ENCODE measurements at regions not wholly inside any gene's neighbourhood (a gene's known extent, or its start where the extent isn't known, plus 50 kb on each side); places are given as distances from the start of the nearest gene placed in this dataset.
"Not testable (repeated sequence)": the region's sequence is repeated elsewhere in the genome, so short reads cannot be mapped to it uniquely, and the experiment has no call there.

GRCh38 chr5:118466418-118466817, 521.9 kb downstream of the DTWD2 start:
- DNase-seq: no peak

- not testable (repeated sequence) for DNase-seq
These were observed 526.1 kb downstream of the DTWD2 start for GRCh38 chr5:118462276-118462675.

- no peak for DNase-seq
These were observed 526.9 kb downstream of the DTWD2 start for GRCh38 chr5:118461436-118461835.

GRCh38 chr5:118459490-118459889, 528.9 kb downstream of the DTWD2 start:
- DNase-seq: no peak

GRCh38 chr5:118456085-118456484, 532.3 kb downstream of the DTWD2 start:
- DNase-seq: no peak

- no peak for DNase-seq
These were observed 536.6 kb downstream of the DTWD2 start for GRCh38 chr5:118451697-118452247.

GRCh38 chr5:118450554-118451332, 537.6 kb downstream of the DTWD2 start:
- DNase-seq: peak in 1 of 2 experiments; percentile 2

GRCh38 chr5:118447350-118447749, 541.0 kb downstream of the DTWD2 start:
- no peak for DNase-seq

- DNase-seq: peak in 1 of 2 experiments; percentile 4
These were observed 546.4 kb downstream of the DTWD2 start for GRCh38 chr5:118441956-118442355.

GRCh38 chr5:118441034-118441433, 547.3 kb downstream of the DTWD2 start:
- DNase-seq: no peak

- no peak for DNase-seq
These were observed 547.9 kb downstream of the DTWD2 start for GRCh38 chr5:118440496-118440895.

- DNase-seq: peak in 1 of 2 experiments; percentile 47
These were observed 548.5 kb downstream of the DTWD2 start for GRCh38 chr5:118439831-118440230.

- no peak for DNase-seq
These were observed 553.2 kb downstream of the DTWD2 start for GRCh38 chr5:118435131-118435530.

- DNase-seq: no peak
These were observed 553.8 kb downstream of the DTWD2 start for GRCh38 chr5:118434522-118434921.

- DNase-seq: no peak
These were observed 558.3 kb downstream of the DTWD2 start for GRCh38 chr5:118430076-118430475.

GRCh38 chr5:118407958-118408357, 580.4 kb downstream of the DTWD2 start:
- peak; percentile 21 to 85 for DNase-seq

- peak in 1 of 2 experiments; percentile 48 for DNase-seq
These were observed 582.7 kb downstream of the DTWD2 start for GRCh38 chr5:118405650-118406061.

GRCh38 chr5:118397236-118397635, 591.1 kb downstream of the DTWD2 start:
- no peak for DNase-seq

- DNase-seq: peak; percentile 65 to 80
These were observed 595.9 kb downstream of the DTWD2 start for GRCh38 chr5:118392491-118392890.

- not testable (repeated sequence) for DNase-seq
These were observed 605.4 kb downstream of the DTWD2 start for GRCh38 chr5:118382931-118383330.

GRCh38 chr5:118379470-118379869, 608.9 kb downstream of the DTWD2 start:
- DNase-seq: peak in 1 of 2 experiments; percentile 53

- no peak for DNase-seq
These were observed 609.4 kb downstream of the DTWD2 start for GRCh38 chr5:118378959-118379358.

GRCh38 chr5:118377420-118377819, 610.9 kb downstream of the DTWD2 start:
- DNase-seq: no peak
